Sigmoid colon (tissue), 6 donors: ENCODE measurements at regions not wholly inside any gene's neighbourhood (a gene's known extent, or its start where the extent isn't known, plus 50 kb on each side); places are given as distances from the start of the nearest gene placed in this dataset.

Experiments
- DNase-seq: peaks from one replicate; pipeline ENCODE4 v3.0.0-alpha.2; 2019
- H3K27ac ChIP-seq, 4 donors: fragments of 200-600 bp; sonication (generic); one replicate each; pipeline ENCODE4 v1.5.1; 2016 to 2019; ENCODE audit warnings: mild to moderate bottlenecking in 1 of 4
- H3K27me3 ChIP-seq, 3 donors: fragments of 200-600 bp; sonication (generic); one replicate each; pipeline ENCODE4 v1.5.1; 2019; ENCODE audit warnings: mild to moderate bottlenecking in 1 of 3
- H3K36me3 ChIP-seq, 4 donors: fragments of 200-600 bp; sonication (generic); one replicate each; pipeline ENCODE4 v1.5.1; 2016 to 2019
- H3K4me1 ChIP-seq, 4 donors: fragments of 200-600 bp; sonication (generic); one replicate each; pipeline ENCODE4 v1.5.1; 2017 to 2019
- H3K4me3 ChIP-seq, 4 donors: fragments of 200-600 bp; sonication (generic); one replicate each; pipeline ENCODE4 v1.5.1; 2017 to 2019; ENCODE audit warnings: mild to moderate bottlenecking in 2 of 4, moderate library complexity in 1 of 4
- H3K9me3 ChIP-seq, 4 donors: fragments of 200-600 bp in 3 of 4; sonication (generic) in 3 of 4; one replicate each; pipeline versions ENCODE4 v1.5.1 to v1.6.1; 2013 to 2019
- CTCF ChIP-seq, 4 experiments: fragments of 450-650 bp in 3 of 4; fragments of 200-600 bp in 1 of 4; IDR thresholded peaks; one replicate each; pipeline ENCODE4 v1.5.1; 2016 to 2019; ENCODE audit warnings: antibody characterized with exemption in 4 of 4, mild to moderate bottlenecking in 3 of 4, moderate library complexity in 2 of 4
- EP300 ChIP-seq, 4 donors: sonication (generic); formaldehyde crosslinking; IDR thresholded peaks; one replicate each; pipeline ENCODE4 v1.6.1; 2017; ENCODE audit warnings: antibody characterized with exemption in 4 of 4
- POLR2A ChIP-seq, 2 donors: fragments of 450-650 bp; IDR thresholded peaks; one replicate each; pipeline ENCODE4 v1.6.1; 2016; ENCODE audit warnings: antibody characterized with exemption in 2 of 2, mild to moderate bottlenecking in 2 of 2, moderate library complexity in 2 of 2
- POLR2AphosphoS5 ChIP-seq, 4 donors: sonication (generic); formaldehyde crosslinking; IDR thresholded peaks; one replicate each; pipeline ENCODE4 v1.6.1; 2017; ENCODE audit warnings: antibody characterized with exemption in 4 of 4
- WGBS, 2 donors: extraction: QIAGEN DNeasy Blood & Tissue Kit; methylation state at CpG; one replicate each; pipeline ENCODE4 v1.1.7; 2013; 5-methylcytosine and 5-hydroxymethylcytosine counted together
- intact Hi-C: fragments of 100-400 bp; cut with DNase I; formaldehyde crosslinking; loops from one replicate; pipeline ENCODE4 v1.15.1; 2023
- donor health status: healthy with polysubstance abuse.
- donor health status: healthy.

- Histone ChIP-seq H3K9me3 (no peaks in the 10 kb centered on the region), H3K36me3 (no peaks in the 10 kb centered on the region), H3K27me3 (no peaks in the 10 kb centered on the region), H3K4me3 (no peak overlapping the region), H3K27ac (no peak overlapping the region), H3K4me1 (peaks cover 0 to 8% (median 3%) of the 10 kb centered on the region in 4 donors)
- intact Hi-C loops, result no loop called here
- WGBS, 2 donors, result 63 to 78% methylated on average over 3 of the region's 3 CpGs
- no peak for TF ChIP-seq POLR2A (IDR thresholded peaks at IDR 0.05)
- TF ChIP-seq POLR2AphosphoS5 (IDR thresholded peaks at IDR 0.05), result no peak
- TF ChIP-seq CTCF (IDR thresholded peaks at IDR 0.05), result no peak
- no peak for TF ChIP-seq EP300 (IDR thresholded peaks at IDR 0.05)
- no peak for DNase-seq
Observed at GRCh38 chr15:97087006-97087741, 756.7 kb downstream of the NR2F2 start.

DNA sequence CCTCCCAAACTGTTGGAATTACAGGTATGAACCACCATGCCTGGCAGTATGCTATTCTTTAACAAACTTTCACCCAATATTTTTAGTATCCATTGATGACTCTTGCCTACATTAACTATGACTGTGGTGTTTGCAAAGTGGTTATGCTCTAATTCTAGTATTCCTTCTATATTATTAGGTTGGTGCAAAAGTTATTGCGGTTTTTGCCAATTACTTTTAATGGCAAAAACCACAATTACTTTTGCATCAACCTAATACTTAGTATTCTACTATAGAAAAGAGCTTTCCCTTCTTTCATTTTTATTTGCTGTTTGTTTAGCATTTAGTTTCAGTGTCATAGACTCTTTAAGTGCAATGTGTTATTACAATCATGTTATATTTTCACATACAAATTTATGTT lies 760.6 kb downstream of the NR2F2 start:
- TF ChIP-seq CTCF (IDR thresholded peaks at IDR 0.05) (no peak), POLR2AphosphoS5 (IDR thresholded peaks at IDR 0.05) (no peak), EP300 (IDR thresholded peaks at IDR 0.05) (no peak), POLR2A (IDR thresholded peaks at IDR 0.05) (no peak)
- Histone ChIP-seq H3K4me3 (no peak overlapping the region), H3K27ac (no peak overlapping the region), H3K36me3 (no peaks in the 10 kb centered on the region), H3K9me3 (no peaks in the 10 kb centered on the region), H3K27me3 (no peaks in the 10 kb centered on the region), H3K4me1 (peaks cover 0 to 8% (median 3%) of the 10 kb centered on the region in 4 donors)
- no peak for DNase-seq
- intact Hi-C loops, result no loop called here
- 80 to 93% methylated on average over 1 of the region's 1 CpG for WGBS, 2 donors

GRCh38 chr15:97092656-97093055 lies 762.2 kb downstream of the NR2F2 start:
- Histone ChIP-seq H3K9me3 (no peaks in the 10 kb centered on the region), H3K27me3 (no peaks in the 10 kb centered on the region), H3K4me3 (no peak overlapping the region), H3K36me3 (no peaks in the 10 kb centered on the region), H3K27ac (no peak overlapping the region), H3K4me1 (peaks cover 0 to under 1% (median 0%) of the 10 kb centered on the region in 4 donors)
- intact Hi-C loops, result no loop called here
- 64 to 80% methylated on average over 2 of the region's 2 CpGs for WGBS, 2 donors
- TF ChIP-seq EP300 (IDR thresholded peaks at IDR 0.05), result no peak
- no peak for TF ChIP-seq POLR2AphosphoS5 (IDR thresholded peaks at IDR 0.05)
- no peak for TF ChIP-seq POLR2A (IDR thresholded peaks at IDR 0.05)
- no peak for TF ChIP-seq CTCF (IDR thresholded peaks at IDR 0.05)
- DNase-seq, result no peak

DNA sequence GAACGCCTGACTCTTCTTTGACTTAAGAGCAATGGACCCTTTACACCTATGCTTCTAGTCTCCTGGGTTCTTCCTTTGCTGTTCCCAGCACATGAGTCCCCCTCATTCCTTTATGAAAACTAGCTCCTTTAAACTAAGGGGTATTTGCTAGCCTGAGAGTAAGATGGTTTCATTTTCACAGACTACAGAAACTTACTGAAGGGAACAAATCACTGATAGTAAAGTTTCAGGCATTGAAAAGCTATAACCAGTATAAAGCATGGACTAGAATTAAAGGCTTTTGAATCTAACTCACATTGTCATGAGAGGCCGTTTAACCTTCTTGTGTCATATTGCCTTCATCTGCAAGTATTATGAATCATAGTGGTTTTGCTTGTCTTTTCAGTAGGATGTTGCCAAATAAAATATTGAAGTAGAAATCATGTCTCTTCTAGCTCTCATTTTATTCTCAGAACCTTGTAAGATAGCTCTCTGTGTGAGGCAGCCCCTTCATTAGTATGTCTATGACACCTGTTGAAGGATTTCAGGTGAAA lies 765.9 kb downstream of the NR2F2 start:
- H3K4me1 ChIP-seq, result no peaks in the 10 kb centered on the region
- H3K27me3 ChIP-seq, result no peaks in the 10 kb centered on the region
- no peaks in the 10 kb centered on the region for H3K36me3 ChIP-seq
- intact Hi-C loops, result no loop called here
- no peak overlapping the region for H3K27ac ChIP-seq
- WGBS, 2 donors, result 45 to 54% methylated on average over 2 of the region's 2 CpGs
- H3K9me3 ChIP-seq, result no peaks in the 10 kb centered on the region
- H3K4me3 ChIP-seq, result no peak overlapping the region
- TF ChIP-seq POLR2AphosphoS5 (IDR thresholded peaks at IDR 0.05) (no peak), EP300 (IDR thresholded peaks at IDR 0.05) (no peak), CTCF (IDR thresholded peaks at IDR 0.05) (no peak), POLR2A (IDR thresholded peaks at IDR 0.05) (no peak)
- DNase-seq, result no peak
